HuH-7 (cell line): ENCODE measurements at regions not wholly inside any gene's neighbourhood (a gene's known extent, or its start where the extent isn't known, plus 50 kb on each side); places are given as distances from the start of the nearest gene placed in this dataset.
"Not testable (repeated sequence)": the region's sequence is repeated elsewhere in the genome, so short reads cannot be mapped to it uniquely, and the experiment has no call there.

Experiments used
- DNase-seq: peaks from one replicate; pipeline ENCODE4 v3.0.0; 2011; ENCODE audit warnings: low spot score

GRCh38 chr16:7278636-7279035 lies 54.0 kb upstream of the RBFOX1 start:
- DNase-seq = no peak

DNA sequence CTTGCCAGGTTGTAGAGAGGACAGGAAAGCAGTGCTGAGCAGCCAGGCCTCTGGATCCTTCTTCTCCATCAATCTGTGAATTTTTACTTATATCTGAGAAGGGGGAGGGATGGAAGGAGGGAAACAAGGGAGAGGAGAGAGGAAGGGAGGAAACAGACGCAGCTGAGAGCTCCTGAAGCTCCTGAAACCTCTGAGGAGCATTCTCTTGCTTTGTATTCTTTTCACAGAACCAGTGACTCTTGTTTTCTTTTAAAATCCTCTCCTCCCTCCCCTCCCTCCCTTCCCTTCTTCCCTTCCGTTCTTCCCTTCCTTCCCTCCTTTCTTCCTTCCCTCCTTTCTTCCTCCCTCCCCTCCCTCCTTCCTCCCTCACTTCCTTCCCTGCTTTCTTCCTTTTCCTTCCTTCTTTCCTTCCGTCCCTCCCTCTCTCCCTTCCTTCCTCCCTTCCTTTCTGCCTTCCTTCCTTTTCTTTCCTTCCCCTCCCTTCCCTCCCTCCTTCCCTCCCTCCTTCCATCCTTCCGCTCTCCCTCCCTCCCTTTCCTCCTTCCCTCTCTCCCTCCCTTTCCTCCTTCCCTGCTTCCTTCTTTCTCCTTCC lies 60.0 kb upstream of the RBFOX1 start:
- no peak for DNase-seq

DNA sequence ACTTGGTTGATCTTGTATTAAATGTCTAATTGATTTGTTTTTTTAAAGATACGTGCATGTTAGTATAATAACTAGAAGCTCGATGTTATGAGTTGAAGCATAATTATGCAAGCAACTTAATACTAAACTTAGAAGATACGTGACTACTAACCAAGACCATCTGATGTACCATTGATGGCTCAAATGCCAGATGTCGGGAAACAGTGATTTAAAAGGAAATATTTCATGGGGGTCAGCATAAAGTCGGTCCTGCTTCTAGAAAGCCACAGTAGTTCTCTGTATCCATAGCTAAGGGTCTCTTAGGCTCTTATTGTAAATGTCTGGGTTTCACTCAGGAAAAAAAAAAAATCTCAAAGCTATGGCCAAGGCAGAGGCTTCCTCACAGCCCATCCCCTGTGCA lies 61.2 kb upstream of the RBFOX1 start:
- no peak for DNase-seq

- DNase-seq = no peak
These were observed 61.8 kb upstream of the RBFOX1 start for GRCh38 chr16:7270823-7271222.

DNA sequence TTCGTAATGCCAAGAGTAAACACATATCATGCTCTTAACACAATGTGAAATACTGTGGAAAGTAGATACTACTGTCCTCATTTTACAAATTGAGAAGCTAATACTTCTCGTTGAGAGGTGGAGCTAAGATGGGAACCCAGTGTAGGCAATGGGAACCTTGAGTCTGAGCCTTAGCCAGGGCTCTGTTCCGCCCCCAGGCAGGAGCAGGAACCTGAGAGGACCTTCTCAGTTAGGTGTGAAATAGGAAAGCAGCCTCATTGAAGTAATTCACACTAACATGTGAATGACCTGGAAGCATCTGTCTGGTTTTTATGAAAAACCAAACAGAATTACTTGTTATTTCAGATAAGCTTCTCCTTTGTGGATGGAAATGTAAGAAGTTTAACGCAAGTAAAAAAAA lies 62.6 kb upstream of the RBFOX1 start:
- DNase-seq = no peak

DNA sequence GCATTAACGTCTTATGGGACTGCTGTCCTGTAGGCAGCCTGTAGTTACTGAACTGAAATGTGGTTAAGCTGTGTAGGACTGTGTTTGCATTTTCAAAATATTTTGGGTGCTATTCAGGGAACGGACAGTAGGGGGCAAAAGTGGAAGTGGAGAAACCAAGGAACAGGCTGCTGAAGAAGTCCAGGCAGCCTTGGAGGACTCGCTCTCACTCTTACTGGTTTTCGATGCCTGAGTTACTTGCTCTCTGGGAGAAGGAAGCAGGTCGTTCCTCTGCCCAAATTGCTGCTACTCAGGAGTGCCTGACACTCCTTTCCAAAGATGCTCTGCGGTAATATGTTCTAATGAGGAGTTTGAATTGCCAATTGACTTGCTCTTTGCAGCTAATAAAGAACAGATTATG lies 64.5 kb upstream of the RBFOX1 start:
- peak; percentile 21 for DNase-seq

DNA sequence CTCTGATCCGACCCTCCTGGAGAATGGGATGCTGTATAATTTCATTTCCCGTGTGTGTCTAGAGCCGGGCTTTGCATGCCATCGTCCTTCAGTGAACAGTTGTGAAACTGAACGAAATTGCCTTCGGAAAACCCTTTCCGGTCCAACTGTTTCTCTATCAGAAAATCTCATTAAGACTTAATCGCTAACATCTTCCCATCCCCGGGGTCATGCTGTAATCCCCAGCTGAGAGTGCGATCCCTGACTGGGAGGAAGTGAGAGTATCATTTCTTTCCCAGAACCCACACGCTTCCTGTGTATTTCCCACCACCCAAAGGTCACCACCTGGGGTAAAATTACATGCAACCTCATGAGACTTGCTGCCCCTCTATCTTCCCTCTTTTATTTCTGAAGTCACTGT lies 75.6 kb upstream of the RBFOX1 start:
- DNase-seq = no peak

DNA sequence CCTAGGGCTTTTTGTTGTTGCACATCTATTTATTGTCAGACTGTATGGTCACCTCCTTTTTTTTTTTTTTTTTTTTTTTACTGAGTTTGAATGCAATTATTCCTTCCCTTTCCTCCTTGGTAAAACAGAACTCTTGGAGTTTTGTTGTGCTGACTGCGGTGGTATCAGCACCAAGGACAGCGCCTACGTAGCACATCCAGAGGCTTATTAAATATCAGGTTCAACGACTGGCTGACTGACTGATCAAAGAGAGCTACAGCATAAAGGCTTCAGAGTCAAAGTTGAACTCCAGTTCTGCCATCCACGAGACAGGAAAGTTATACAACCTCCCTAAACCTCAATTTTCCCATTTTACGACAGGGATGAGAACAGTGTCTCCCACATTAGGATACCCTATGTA lies 86.1 kb upstream of the RBFOX1 start:
- DNase-seq = no peak

GRCh38 chr16:7239547-7239946 lies 93.1 kb upstream of the RBFOX1 start:
- no peak for DNase-seq

DNA sequence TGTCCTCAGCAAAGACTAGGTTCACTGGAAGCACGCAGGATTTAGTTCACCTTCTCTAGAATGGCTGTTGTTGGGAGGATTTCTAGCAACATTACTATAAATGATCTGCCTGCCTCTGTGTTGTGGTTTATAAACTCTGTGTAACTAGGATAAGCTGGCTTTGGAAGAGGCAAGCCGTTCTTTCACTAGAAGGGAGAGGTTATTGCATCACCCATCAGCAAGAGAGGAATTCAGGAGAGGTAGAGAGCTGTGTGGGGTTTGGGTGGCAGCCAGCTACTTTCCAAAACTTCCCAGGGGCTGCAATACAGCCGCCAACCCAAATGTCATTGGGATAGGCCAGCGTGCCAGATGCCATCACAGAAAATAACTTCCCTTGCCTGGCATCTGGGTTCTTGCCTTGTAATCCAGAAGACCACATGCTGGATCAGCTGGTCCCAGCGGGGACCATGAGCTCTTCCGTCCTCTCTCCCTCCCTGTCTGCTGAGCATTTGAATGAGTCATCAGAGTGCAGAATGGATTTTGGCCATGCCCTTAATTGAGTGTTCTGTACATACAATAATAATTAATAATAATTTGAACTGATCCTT lies 95.7 kb upstream of the RBFOX1 start:
- DNase-seq = no peak

DNA sequence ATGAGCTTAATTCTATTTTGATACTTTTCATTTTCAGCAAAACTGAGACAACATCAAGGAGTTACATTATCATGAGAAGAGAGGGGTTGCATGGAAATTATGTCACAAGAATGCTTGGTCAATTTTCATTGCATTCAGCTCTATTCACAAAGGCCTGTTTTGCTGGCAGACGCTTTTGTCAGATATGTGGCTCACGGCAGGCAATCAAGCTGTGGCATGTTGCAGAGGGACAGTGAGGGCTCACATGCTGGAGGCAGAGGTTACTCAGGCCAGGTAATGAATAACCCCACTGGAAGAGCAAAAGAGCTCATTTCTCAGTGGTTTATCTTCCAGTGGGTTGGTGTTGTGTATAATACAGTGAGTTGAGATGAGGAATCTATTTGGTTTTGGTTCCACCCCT lies 98.7 kb upstream of the RBFOX1 start:
- DNase-seq = no peak

GRCh38 chr16:7231762-7232161 lies 100.9 kb upstream of the RBFOX1 start:
- DNase-seq = no peak

GRCh38 chr16:7229433-7230218 lies 103.0 kb upstream of the RBFOX1 start:
- DNase-seq = not testable (repeated sequence)

- no peak for DNase-seq
These were observed 105.4 kb upstream of the RBFOX1 start for GRCh38 chr16:7227229-7227721.

GRCh38 chr16:7221157-7221556 lies 111.5 kb upstream of the RBFOX1 start:
- DNase-seq = no peak

DNA sequence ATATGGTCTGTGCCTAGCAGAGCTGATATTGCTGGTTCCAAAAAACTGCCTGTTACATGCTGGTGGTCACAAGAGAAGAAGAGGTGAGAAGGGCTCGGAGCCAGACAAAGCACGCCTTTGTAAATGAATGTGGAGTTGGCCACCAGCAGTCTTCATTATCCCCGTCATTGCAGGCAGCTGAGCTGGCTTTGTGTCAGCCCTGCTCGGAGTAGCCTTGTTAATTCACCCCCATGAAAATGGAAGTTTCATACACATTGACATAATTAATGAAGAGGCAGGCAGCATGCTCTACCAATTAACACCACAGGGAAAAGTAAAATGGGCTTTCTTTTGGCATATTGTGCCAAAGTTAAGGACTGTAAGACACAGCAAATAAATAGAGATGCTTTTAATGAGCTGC lies 113.7 kb upstream of the RBFOX1 start:
- no peak for DNase-seq

GRCh38 chr16:7217797-7218196 lies 114.8 kb upstream of the RBFOX1 start:
- no peak for DNase-seq

- DNase-seq = no peak
These were observed 115.9 kb upstream of the RBFOX1 start for GRCh38 chr16:7216719-7217118.

DNA sequence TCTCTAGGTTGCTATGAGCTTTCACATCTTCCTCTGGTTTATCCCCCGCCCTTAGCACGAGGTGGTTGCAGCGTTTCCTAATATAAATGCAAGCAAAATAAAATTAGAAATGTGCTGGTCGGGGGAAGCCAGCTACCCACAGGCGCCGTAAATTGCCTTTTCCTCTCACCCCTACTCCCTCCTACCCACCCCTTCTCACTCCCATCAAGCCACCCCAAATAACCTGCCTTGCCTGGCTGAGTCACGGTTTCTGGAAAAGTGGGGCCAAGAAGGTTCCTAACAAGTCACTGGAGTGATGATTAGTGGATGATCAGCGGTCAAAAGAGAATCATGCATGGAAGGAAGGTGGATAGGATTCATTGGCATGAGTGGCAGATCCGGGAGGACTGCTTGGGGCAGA lies 120.9 kb upstream of the RBFOX1 start:
- DNase-seq = no peak

DNA sequence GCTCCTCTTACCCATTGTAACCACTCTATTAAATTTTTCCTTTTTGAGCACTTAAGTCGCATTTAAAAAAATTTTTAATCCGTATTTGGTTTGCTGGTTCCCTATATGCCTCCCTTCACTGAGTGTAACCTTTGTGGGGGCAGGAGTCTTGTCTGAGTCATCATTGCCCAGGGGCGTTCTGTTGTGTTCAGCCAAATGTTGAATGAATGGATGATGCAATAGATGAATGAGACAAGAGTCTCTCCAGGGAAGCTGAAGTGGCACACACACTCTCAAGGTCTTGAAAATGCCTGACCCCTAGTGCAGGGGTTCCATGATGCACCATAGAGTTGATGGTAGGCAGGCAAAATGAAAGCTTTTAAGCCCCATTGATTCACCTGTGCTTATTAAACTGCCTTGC lies 123.0 kb upstream of the RBFOX1 start:
- DNase-seq = no peak

- no peak for DNase-seq
These were observed 126.2 kb upstream of the RBFOX1 start for GRCh38 chr16:7206469-7206868.

- DNase-seq = no peak
These were observed 132.3 kb upstream of the RBFOX1 start for GRCh38 chr16:7200320-7200719.

GRCh38 chr16:7185689-7186088 lies 147.0 kb upstream of the RBFOX1 start:
- no peak for DNase-seq

DNA sequence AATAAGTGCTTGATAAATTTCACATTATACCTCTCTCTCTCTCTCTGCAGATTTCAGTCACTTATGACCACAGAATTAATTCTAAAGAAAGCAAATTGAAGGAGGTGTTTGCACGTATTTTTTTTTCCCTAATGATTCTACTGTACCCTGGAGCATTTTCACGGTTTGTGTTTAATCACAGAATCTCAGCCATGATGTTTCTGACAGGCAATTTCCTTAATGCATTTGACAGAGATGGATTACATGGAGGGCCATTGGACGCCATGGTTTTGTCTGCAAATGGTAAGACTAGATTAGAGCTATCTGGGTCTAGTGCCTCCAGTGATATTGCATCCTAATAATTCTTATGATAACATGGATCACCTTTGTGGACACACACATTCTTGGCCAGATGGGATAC lies 147.5 kb upstream of the RBFOX1 start:
- no peak for DNase-seq
